Caco-2 (cell line): ENCODE measurements at regions not wholly inside any gene's neighbourhood (a gene's known extent, or its start where the extent isn't known, plus 50 kb on each side); places are given as distances from the start of the nearest gene placed in this dataset.

ENCODE experiments used
- BruUV-seq: library from RNA; stranded (reverse); fragments of 400-500 nt; replicated peaks from 2 replicates; lab custom pipeline; 2021; lab: Mats Ljungman, UMichigan
- CTCF ChIA-PET: fragments of 300-600 bp; sonication (Branson Sonifier 250); formaldehyde crosslinking; loops from one replicate; lab custom pipeline; 2022; ENCODE audit warnings: antibody characterized with exemption; lab: Charles Lee
- POLR2A ChIA-PET: fragments of 300-600 bp; sonication (Branson Sonifier 250); formaldehyde crosslinking; loops from one replicate; lab custom pipeline; 2022; ENCODE audit warnings: antibody characterized with exemption; lab: Charles Lee
- DNase-seq, 2 experiments: peaks; one replicate each; pipeline versions ENCODE4 v3.0.0 to v3.0.0-alpha.2; 2020 to 2022
- H3K27me3 ChIP-seq: replicated peaks from 2 replicates; pipeline ENCODE4 v1.6.0; 2011; ENCODE audit warnings: low read length; ENCODE audit not compliant: control insufficient read depth, insufficient read depth
- H3K36me3 ChIP-seq: 2 replicates; pipeline ENCODE4 v1.5.1; 2011; ENCODE audit warnings: low read length; ENCODE audit not compliant: control insufficient read depth, insufficient read depth
- H3K4me1 ChIP-seq: fragments of 250-450 bp; sonication (Bioruptor Pico); 2 replicates; pipeline ENCODE4 v1.5.1; 2020; ENCODE audit warnings: mild to moderate bottlenecking
- H3K4me3 ChIP-seq: 2 replicates; pipeline ENCODE4 v1.5.1; 2011; ENCODE audit warnings: low read depth, mild to moderate bottlenecking, control low read depth, low read length
- H3K9me3 ChIP-seq: fragments of 250-450 bp; sonication (Bioruptor Pico); 2 replicates; pipeline ENCODE4 v1.5.1; 2020; ENCODE audit warnings: mild to moderate bottlenecking, moderate library complexity
- H3K27ac Mint-ChIP-seq: one replicate; pipeline ENCODE4 v1.8.0; 2022; ENCODE audit warnings: mixed read lengths; ENCODE audit not compliant: unreplicated experiment
- H3K27me3 Mint-ChIP-seq: one replicate; pipeline ENCODE4 v1.8.0; 2022; ENCODE audit warnings: mixed read lengths; ENCODE audit not compliant: insufficient read depth, unreplicated experiment
- H3K36me3 Mint-ChIP-seq: one replicate; pipeline ENCODE4 v1.8.0; 2022; ENCODE audit warnings: mild to moderate bottlenecking, mixed read lengths; ENCODE audit not compliant: insufficient read depth, unreplicated experiment
- H3K4me1 Mint-ChIP-seq: one replicate; pipeline ENCODE4 v1.8.0; 2022; ENCODE audit warnings: low read depth, mixed read lengths; ENCODE audit not compliant: unreplicated experiment
- H3K4me3 Mint-ChIP-seq: one replicate; pipeline ENCODE4 v1.8.0; 2022; ENCODE audit warnings: mild to moderate bottlenecking, moderate library complexity, mixed read lengths; ENCODE audit not compliant: unreplicated experiment
- H3K9me3 Mint-ChIP-seq: one replicate; pipeline ENCODE4 v1.8.0; 2022; ENCODE audit warnings: mixed read lengths; ENCODE audit not compliant: unreplicated experiment
- CTCF ChIP-seq, 2 experiments: fragments of 200-600 bp in 1 of 2; IDR thresholded peaks; 1 replicate in 1 of 2; 2 replicates in 1 of 2; pipeline versions ENCODE4 v1.5.1 to v1.8.0; 2011 to 2022; ENCODE audit warnings: antibody characterized with exemption in 1 of 2, control low read depth in 1 of 2, inconsistent platforms in 1 of 2, low read depth in 1 of 2, low read length in 1 of 2, mild to moderate bottlenecking in 1 of 2, moderate library complexity in 1 of 2; ENCODE audit not compliant: insufficient read depth in 1 of 2, severe bottlenecking in 1 of 2, unreplicated experiment in 1 of 2
- intact Hi-C: fragments of 100-400 bp; cut with micrococcal nuclease; formaldehyde crosslinking; loops from one replicate; pipeline ENCODE4 v1.10.0; 2022; ENCODE audit not compliant: unreplicated experiment

- no peaks in the 10 kb centered on the region for H3K9me3 ChIP-seq
- Mint-ChIP-seq H3K27ac (no peak overlapping the region), H3K36me3 (no peaks in the 10 kb centered on the region), H3K27me3 (peaks cover 3% of the 10 kb centered on the region), H3K9me3 (no peaks in the 10 kb centered on the region), H3K4me1 (no peaks in the 10 kb centered on the region), H3K4me3 (no peak overlapping the region)
- ChIA-PET POLR2A (no interaction called here), CTCF (no interaction called here)
- H3K4me1 ChIP-seq: no peaks in the 10 kb centered on the region
- H3K4me3 ChIP-seq: no peak overlapping the region
- H3K27me3 ChIP-seq: no peaks in the 10 kb centered on the region
- H3K36me3 ChIP-seq: no peaks in the 10 kb centered on the region
- intact Hi-C loops: no loop called here
- TF ChIP-seq CTCF (IDR thresholded peaks at IDR 0.05; ENCODE audit: insufficient read depth in 1 of 2, low read depth in 1 of 2, low read length in 1 of 2, severe bottlenecking in 1 of 2, unreplicated experiment in 1 of 2): no peak
- no peak for DNase-seq
- no TSS peak for BruUV-seq
Measured at GRCh38 chr15:93491291-93491690, 402.3 kb upstream of the RGMA start.

- Histone ChIP-seq H3K4me1 (no peaks in the 10 kb centered on the region), H3K27me3 (no peaks in the 10 kb centered on the region), H3K9me3 (no peaks in the 10 kb centered on the region), H3K36me3 (no peaks in the 10 kb centered on the region), H3K4me3 (no peak overlapping the region)
- ChIA-PET POLR2A (no interaction called here), CTCF (no interaction called here)
- H3K4me1 Mint-ChIP-seq: no peaks in the 10 kb centered on the region
- H3K36me3 Mint-ChIP-seq: no peaks in the 10 kb centered on the region
- intact Hi-C loops: no loop called here
- H3K27me3 Mint-ChIP-seq: peaks cover 3% of the 10 kb centered on the region
- no peak overlapping the region for H3K4me3 Mint-ChIP-seq
- no peak overlapping the region for H3K27ac Mint-ChIP-seq
- TF ChIP-seq CTCF (IDR thresholded peaks at IDR 0.05; ENCODE audit: insufficient read depth in 1 of 2, low read depth in 1 of 2, low read length in 1 of 2, severe bottlenecking in 1 of 2, unreplicated experiment in 1 of 2): no peak
- no peaks in the 10 kb centered on the region for H3K9me3 Mint-ChIP-seq
- BruUV-seq: no TSS peak
- DNase-seq: no peak
Measured at GRCh38 chr15:93488296-93488713, 399.3 kb upstream of the RGMA start.

- Histone ChIP-seq H3K27me3 (no peaks in the 10 kb centered on the region), H3K36me3 (no peaks in the 10 kb centered on the region), H3K4me3 (no peak overlapping the region), H3K9me3 (no peaks in the 10 kb centered on the region), H3K4me1 (no peaks in the 10 kb centered on the region)
- no peak for TF ChIP-seq CTCF (IDR thresholded peaks at IDR 0.05; ENCODE audit: insufficient read depth in 1 of 2, low read depth in 1 of 2, low read length in 1 of 2, severe bottlenecking in 1 of 2, unreplicated experiment in 1 of 2)
- CTCF ChIA-PET: no interaction called here
- no peaks in the 10 kb centered on the region for H3K36me3 Mint-ChIP-seq
- no peak overlapping the region for H3K27ac Mint-ChIP-seq
- peaks cover 7% of the 10 kb centered on the region for H3K4me1 Mint-ChIP-seq
- no peaks in the 10 kb centered on the region for H3K9me3 Mint-ChIP-seq
- no peaks in the 10 kb centered on the region for H3K27me3 Mint-ChIP-seq
- DNase-seq: no peak
- intact Hi-C loops: no loop called here
- POLR2A ChIA-PET: no interaction called here
- H3K4me3 Mint-ChIP-seq: no peak overlapping the region
- no TSS peak for BruUV-seq
Measured at GRCh38 chr15:93486407-93487117, 397.6 kb upstream of the RGMA start.
